SK-N-SH (cell line): ENCODE measurements at regions not wholly inside any gene's neighbourhood (a gene's known extent, or its start where the extent isn't known, plus 50 kb on each side); places are given as distances from the start of the nearest gene placed in this dataset.

ENCODE experiments used
- EP300 ChIP-seq, 2 experiments: IDR thresholded peaks; 2 replicates each; pipeline versions ENCODE4 v1.4.0 to v1.6.1; 2012; ENCODE audit warnings: borderline replicate concordance in 1 of 2, low read depth in 1 of 2, low read length in 1 of 2
- EZH2phosphoT487 ChIP-seq: fragments of 200-600 bp; sonication (generic); IDR thresholded peaks from 2 replicates; pipeline ENCODE4 v1.6.1; 2017; ENCODE audit warnings: low read depth, mixed run types, mild to moderate bottlenecking, antibody characterized with exemption, moderate library complexity, borderline replicate concordance
- GATA2 ChIP-seq: sonication (generic); formaldehyde crosslinking; IDR thresholded peaks from 2 replicates; pipeline ENCODE4 v1.5.0; 2020; ENCODE audit warnings: mild to moderate bottlenecking, missing genetic modification reagents
- MEF2A ChIP-seq: IDR thresholded peaks from 2 replicates; pipeline ENCODE4 v1.4.0; 2012; ENCODE audit warnings: low read depth, borderline replicate concordance
- POLR2AphosphoS5 ChIP-seq: IDR thresholded peaks from 2 replicates; pipeline ENCODE4 v1.6.1; 2012; ENCODE audit warnings: low read depth, low read length
- RXRA ChIP-seq: IDR thresholded peaks from 2 replicates; pipeline ENCODE4 v1.4.0; 2012; ENCODE audit warnings: low read depth, mild to moderate bottlenecking, borderline replicate concordance
- SIN3A ChIP-seq: IDR thresholded peaks from 2 replicates; pipeline ENCODE4 v1.6.1; 2012; ENCODE audit warnings: low read depth, mild to moderate bottlenecking, low read length, moderate library complexity, borderline replicate concordance
- TF ChIP-seq, protein P1 (sequence below): fragments of 200-600 bp; sonication (generic); IDR thresholded peaks from 2 replicates; pipeline ENCODE4 v1.6.1; 2017; ENCODE audit warnings: antibody characterized with exemption, mild to moderate bottlenecking, moderate library complexity
- TF ChIP-seq, protein P2 (sequence below): fragments of 150-350 bp; IDR thresholded peaks from 2 replicates; pipeline ENCODE4 v1.6.1; 2017; ENCODE audit warnings: antibody characterized with exemption, low read length, low read depth, borderline replicate concordance
- TF ChIP-seq, protein P3 (sequence below): IDR thresholded peaks from 2 replicates; pipeline ENCODE4 v1.6.1; 2012; ENCODE audit warnings: mild to moderate bottlenecking, low read depth, low read length, moderate library complexity

DNA sequence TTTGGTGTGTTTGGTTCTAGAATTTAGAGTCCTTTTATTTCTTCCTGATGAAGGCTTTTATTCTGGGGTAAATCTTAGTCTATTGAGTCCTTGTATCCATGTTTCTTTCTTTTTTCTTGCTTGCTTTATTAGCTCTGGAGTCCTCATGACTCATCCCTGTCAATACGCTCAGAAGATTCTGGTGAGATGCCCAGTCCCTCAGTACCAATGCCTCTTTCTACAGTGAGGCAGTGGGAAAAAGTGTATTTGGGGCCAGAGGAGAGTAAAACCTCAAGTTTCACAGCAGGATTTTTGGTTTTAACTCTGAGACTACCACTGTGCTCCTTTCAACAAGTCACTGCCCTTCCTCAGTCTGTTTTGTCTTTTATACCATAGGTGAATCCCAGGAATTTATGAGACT lies 368.0 kb downstream of the GBA3 start:
- TF ChIP-seq EP300 (IDR thresholded peaks at IDR 0.05; ENCODE audit: borderline replicate concordance in 1 of 2, low read depth in 1 of 2, low read length in 1 of 2) = no peak
- TF ChIP-seq MEF2A = no peak
- TF ChIP-seq EZH2phosphoT487 = no peak
- TF ChIP-seq, protein P1, sequence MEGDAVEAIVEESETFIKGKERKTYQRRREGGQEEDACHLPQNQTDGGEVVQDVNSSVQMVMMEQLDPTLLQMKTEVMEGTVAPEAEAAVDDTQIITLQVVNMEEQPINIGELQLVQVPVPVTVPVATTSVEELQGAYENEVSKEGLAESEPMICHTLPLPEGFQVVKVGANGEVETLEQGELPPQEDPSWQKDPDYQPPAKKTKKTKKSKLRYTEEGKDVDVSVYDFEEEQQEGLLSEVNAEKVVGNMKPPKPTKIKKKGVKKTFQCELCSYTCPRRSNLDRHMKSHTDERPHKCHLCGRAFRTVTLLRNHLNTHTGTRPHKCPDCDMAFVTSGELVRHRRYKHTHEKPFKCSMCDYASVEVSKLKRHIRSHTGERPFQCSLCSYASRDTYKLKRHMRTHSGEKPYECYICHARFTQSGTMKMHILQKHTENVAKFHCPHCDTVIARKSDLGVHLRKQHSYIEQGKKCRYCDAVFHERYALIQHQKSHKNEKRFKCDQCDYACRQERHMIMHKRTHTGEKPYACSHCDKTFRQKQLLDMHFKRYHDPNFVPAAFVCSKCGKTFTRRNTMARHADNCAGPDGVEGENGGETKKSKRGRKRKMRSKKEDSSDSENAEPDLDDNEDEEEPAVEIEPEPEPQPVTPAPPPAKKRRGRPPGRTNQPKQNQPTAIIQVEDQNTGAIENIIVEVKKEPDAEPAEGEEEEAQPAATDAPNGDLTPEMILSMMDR = no peak
- TF ChIP-seq SIN3A = no peak
- TF ChIP-seq, protein P2, sequence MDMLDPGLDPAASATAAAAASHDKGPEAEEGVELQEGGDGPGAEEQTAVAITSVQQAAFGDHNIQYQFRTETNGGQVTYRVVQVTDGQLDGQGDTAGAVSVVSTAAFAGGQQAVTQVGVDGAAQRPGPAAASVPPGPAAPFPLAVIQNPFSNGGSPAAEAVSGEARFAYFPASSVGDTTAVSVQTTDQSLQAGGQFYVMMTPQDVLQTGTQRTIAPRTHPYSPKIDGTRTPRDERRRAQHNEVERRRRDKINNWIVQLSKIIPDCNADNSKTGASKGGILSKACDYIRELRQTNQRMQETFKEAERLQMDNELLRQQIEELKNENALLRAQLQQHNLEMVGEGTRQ = no peak
- TF ChIP-seq GATA2 (CRISPR knock-in tag) = no peak
- TF ChIP-seq POLR2AphosphoS5 = no peak
- no peak for TF ChIP-seq RXRA
- TF ChIP-seq, protein P3, sequence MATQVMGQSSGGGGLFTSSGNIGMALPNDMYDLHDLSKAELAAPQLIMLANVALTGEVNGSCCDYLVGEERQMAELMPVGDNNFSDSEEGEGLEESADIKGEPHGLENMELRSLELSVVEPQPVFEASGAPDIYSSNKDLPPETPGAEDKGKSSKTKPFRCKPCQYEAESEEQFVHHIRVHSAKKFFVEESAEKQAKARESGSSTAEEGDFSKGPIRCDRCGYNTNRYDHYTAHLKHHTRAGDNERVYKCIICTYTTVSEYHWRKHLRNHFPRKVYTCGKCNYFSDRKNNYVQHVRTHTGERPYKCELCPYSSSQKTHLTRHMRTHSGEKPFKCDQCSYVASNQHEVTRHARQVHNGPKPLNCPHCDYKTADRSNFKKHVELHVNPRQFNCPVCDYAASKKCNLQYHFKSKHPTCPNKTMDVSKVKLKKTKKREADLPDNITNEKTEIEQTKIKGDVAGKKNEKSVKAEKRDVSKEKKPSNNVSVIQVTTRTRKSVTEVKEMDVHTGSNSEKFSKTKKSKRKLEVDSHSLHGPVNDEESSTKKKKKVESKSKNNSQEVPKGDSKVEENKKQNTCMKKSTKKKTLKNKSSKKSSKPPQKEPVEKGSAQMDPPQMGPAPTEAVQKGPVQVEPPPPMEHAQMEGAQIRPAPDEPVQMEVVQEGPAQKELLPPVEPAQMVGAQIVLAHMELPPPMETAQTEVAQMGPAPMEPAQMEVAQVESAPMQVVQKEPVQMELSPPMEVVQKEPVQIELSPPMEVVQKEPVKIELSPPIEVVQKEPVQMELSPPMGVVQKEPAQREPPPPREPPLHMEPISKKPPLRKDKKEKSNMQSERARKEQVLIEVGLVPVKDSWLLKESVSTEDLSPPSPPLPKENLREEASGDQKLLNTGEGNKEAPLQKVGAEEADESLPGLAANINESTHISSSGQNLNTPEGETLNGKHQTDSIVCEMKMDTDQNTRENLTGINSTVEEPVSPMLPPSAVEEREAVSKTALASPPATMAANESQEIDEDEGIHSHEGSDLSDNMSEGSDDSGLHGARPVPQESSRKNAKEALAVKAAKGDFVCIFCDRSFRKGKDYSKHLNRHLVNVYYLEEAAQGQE = no peak
